ENCODE measurements at regions not wholly inside any gene's neighbourhood (a gene's known extent, or its start where the extent isn't known, plus 50 kb on each side); places are given as distances from the start of the nearest gene placed in this dataset.
"Not testable (repeated sequence)": the region's sequence is repeated elsewhere in the genome, so short reads cannot be mapped to it uniquely, and the experiment has no call there.

DNA sequence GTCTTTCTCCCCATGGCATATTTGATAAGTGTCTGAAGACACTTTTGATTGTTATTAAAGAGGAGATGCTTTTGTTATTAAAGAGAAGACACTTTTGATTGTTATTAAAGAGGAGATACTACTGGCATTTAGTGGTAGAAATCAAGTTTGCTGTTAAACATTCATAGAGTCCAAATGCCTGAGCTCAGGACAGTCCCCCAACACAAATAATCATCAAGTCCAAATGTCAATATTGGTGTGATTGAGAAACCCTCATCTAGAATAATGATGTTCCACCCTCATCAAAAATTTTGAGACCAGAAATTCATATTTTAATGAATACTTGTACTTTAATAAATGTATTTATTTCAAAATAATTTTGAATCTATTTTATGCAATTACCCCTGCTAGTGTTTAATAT lies 1412.9 kb upstream of the PCDH7 start:
- no peak overlapping the region for H3K4me3 ChIP-seq (ENCODE audit: low read depth, low read length)

DNA sequence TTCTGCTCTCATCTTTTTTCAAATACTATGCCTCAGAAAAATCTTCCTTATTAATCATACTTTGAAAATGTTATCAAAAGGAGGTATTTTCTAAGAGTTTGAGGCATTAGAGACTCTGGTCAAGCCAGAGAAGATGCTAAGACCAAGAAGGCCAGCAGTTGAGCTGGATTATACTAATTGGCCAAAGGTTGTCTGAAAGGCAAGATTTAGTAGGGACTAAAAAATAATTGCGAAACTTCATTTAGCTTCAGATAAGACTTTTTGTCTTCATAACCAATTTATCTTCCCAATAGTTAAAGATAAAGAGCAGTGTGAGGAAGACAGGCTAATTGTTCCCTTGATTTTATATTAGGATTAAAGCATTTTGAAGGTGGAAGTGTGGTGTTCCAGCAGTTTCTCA lies 1412.4 kb upstream of the PCDH7 start:
- no peak overlapping the region for H3K4me3 ChIP-seq (ENCODE audit: low read depth, low read length)

DNA sequence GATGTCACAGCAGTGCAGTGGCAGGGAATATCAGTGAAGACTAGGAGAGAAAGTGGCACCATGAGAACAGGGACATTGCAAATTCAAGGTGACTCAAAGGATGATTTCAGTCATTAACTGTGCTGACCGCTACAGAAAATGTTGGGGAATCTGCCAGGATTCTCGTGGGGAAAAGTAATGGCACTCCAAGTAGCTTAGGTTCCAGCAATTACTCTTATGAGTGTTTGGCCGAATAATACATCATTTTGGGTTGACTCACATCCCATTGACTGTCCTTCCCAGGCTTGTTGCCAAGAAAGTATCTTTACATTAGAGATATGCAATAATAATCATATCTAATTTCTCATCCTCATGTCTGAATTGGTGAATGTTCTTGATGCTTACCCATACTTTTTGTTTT lies 1411.1 kb upstream of the PCDH7 start:
- no peak overlapping the region for H3K4me3 ChIP-seq (ENCODE audit: low read depth, low read length)

DNA sequence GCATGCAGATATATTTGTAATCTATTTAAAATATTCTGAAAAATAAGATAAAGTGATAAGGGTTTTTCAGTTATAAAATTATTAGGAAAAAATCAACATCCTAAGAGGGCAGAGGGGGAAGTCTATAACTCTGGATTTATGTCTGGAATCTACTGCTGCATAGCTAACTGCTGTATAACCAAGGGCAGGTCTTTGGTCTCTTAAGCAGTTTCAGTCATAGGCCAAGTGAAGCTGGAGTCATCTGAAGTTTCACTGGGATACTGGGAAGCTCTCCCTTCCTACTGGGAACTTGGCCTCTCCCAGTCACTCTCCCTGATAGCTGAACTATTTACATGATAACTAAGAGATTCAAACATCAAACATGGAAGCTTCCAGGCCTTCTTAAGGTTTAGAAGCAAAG lies 1409.9 kb upstream of the PCDH7 start:
- no peak overlapping the region for H3K4me3 ChIP-seq (ENCODE audit: low read depth, low read length)

DNA sequence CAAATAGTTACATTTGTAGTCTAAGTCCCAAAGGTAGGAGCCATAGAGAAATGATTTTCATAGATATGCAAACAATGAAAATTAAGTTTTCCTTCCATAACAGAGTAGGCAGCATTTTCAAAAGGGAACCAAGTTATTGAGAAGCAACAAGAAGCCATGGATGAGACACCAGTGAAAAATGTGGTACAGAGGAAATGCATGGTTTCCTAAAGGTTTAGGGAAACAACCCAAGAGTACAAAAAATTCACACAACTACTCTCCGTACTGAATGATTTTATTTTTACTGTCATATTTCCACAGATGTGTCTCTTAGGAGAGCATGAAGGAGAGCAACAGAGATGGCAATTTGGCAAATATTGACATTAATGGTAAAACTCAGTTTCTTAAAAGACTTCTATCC lies 1408.9 kb upstream of the PCDH7 start:
- no peak overlapping the region for H3K4me3 ChIP-seq (ENCODE audit: low read depth, low read length)

DNA sequence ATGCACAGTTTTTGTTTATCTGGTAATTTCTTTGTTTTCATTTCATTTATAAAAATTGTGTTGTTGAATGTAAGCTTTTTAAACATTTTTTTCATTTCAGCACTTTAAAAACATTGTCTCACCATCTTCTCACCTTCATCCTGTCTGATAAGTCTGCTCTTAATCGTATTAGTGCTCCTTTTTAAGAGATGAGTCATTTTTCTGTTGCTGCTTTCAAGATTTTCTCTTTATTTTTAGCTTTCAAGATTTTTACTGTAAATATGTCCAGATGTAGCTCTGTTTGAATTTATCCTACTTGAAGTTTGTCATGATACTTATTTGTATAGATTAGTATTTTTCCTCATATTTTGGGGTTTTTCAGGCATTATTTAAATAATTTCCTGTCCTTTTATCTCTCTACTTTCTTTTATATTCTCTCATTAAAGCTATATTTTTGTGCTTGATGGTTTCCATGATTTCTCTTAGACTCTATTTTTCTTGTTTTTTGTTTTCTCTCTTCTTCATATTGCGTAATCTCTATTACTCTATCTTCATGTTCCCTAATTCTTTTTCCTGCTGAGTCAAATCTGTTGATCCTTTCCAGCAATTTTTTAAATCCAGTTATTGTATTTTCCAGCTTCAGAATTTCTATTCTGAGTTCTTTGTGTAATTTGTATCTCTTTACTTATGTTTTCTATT lies 1400.4 kb upstream of the PCDH7 start:
- no peak overlapping the region for H3K4me3 ChIP-seq (ENCODE audit: low read depth, low read length)

DNA sequence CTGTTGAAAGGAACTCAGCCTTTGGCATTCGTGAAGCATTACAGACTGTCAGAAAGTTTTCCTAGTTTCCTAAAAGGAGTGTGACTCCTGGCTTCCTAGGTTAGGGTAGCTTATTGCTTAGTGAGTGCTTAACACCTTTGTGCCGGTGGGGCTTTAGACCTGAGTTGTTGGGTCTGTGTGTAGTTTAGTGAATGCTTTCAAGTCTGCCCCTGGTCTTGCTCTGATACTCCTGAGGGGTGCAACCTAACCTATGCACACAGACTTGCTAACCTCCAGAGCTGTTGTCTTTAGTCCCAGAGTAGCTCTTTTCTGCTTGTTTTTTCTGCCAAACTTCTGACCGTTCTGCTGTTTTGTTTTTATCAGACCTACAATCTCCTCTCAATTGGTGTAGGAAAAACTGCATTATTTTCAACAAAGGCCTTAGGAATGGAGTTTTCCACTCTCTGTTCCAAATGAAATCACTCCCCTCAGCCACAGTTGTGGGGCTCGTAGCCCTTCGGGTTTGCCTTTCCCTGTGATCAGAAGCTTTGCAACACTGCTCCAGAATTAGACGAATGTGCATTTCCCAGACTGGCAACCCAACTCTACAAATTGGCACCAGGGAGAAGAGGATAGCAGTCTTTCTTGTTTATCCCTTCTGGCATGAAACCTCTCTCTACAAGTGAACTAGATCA lies 1399.1 kb upstream of the PCDH7 start:
- no peak overlapping the region for H3K4me3 ChIP-seq (ENCODE audit: low read depth, low read length)

DNA sequence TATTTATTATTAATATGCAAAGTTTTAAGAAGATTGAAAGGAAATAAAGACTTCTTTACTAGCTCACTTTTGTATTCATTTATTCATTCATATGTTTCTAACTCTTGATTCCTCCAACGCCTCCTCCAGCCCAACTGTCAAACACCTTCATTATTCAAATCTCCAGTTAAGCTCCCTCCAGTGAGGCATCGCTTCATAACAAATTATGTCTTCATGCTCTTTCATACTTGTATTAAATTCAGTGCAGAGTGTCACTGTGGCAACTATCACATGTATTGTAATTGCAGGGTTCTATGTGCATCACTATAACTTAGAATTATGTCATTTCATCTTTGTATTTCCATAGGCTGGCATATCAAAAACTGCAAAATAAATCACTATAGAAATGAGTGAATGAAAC lies 1394.2 kb upstream of the PCDH7 start:
- H3K4me3 ChIP-seq (ENCODE audit: low read depth, low read length), result no peak overlapping the region

DNA sequence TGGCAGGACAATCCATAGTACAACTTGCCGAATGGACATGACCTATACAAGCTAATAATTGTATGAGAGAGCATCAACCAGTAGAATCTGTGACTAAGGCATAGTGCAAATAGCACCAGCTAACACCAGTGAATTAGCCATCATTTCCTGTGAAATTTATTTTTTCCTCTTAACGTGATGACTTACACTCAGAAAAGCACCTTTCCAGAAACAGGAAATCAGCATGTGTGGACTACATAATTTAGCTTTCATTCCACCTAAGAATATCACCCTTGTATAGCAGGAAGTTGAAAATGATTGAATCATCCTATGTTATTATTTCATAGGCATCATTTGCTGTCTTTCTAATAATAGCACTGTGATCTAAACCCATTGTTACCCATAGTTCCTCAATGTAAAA lies 1393.4 kb upstream of the PCDH7 start:
- H3K4me3 ChIP-seq (ENCODE audit: low read depth, low read length), result no peak overlapping the region

DNA sequence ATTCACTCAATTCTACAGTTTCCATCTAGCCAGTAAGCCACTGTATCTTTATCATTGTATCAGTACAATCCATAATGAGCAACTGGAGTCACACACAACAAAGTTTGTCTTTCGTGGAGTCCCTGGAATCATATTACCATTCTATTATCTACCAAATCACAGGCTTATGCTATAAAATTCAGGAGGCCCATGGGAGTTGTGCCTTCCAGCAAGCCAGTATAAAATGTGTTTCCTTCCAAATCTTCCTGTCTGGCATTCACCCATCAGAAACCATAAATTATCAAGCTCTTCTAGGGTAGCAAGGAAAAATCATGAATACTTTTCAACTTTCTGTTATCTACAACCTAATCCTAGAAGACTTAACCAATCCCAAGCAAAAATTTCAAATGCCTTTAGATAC lies 1383.3 kb upstream of the PCDH7 start:
- no peak overlapping the region for H3K4me3 ChIP-seq (ENCODE audit: low read depth, low read length)

DNA sequence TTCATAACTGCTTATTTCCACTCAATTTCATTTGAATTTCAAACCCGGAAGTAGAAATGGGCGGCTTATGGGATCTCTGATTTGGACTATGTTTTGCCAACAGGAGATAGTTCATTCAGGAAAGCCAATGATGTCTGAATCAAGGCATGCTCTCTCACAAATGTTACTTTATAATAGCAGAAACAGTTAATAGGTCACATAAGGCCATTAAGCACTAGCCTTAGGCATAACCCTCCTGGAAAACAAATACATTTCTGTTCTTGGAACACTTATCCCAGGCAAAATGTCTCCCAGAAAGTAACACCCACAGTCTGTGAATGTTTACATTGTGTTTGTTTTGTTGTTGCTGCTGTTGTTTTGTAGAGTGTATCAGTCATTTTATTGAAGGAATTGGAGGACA lies 1347.2 kb upstream of the PCDH7 start:
- no peak overlapping the region for H3K4me3 ChIP-seq (ENCODE audit: low read depth, low read length)

DNA sequence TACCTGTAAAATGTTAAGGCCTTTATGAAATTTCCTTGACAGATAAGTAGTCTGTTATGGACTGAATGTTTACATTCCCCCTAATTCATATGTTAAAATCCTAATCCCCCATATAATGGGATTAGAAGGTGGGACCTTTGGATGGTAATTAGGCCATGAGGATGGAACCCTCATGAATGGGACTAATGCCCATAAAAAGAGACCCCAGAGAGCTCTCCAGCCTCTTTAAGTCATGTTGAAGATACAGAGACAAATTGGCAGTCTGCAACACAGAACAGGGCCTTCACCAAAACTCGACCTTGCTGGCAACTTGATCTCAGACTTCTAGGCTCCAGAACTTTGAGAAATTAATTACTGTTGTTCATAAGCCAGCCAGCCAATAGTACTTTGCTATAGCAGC lies 1344.5 kb upstream of the PCDH7 start:
- H3K4me3 ChIP-seq (ENCODE audit: low read depth, low read length), result no peak overlapping the region

DNA sequence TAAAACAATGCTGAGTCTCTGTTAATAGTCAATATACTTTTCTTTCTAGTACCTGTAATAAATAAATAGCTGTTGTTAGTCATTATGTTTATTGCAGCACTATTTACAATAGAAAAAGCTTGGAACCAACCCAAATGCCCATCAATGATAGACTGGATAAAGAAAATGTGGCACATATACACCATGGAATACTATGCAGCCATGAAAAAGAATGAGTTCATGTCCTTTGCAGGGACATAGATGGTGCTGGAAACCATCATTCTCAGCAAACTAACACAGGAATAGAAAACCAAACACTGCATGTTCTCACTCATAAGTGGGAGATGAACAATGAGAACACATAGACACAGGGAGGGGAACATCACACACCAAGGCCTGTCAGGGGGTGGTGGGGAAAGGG lies 1341.9 kb upstream of the PCDH7 start:
- H3K4me3 ChIP-seq (ENCODE audit: low read depth, low read length), result not testable (repeated sequence)

DNA sequence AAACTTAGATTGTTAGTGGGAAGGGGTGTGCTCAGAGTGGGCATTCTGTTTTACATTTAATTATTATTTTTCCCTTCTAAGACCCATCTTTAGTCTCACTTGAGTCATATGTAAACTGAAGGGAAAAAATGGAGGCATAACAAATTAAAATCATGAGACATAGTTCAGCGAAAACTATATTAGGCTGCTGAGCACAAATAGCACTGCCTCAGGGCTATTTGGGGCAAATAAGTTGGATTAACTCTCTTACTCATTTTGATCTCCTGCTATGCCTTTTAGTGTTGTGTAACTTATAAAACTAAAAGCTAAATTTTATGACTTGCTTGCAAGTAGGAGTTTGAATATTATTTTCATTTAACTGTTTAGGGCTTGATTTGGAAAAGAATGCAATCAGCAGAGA lies 1329.2 kb upstream of the PCDH7 start:
- H3K4me3 ChIP-seq (ENCODE audit: low read depth, low read length), result no peak overlapping the region

DNA sequence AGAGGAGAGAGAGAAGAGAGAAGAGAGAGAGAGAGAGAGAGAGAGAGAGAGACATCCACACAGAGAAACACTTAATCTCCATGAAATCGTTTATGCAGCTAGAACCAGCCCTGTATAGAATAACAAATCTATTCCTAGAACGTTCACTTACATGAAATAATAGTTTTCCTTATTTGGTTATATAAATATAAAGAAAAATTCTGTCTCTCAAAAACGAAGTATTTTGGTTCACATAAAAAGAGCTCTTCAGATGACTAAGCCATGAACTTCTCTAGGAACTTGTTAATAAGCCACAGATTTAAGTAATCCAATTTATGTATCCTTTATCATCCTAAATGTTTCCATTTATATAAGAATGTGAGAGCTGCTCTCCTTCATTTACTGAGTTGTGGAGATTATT lies 1315.1 kb upstream of the PCDH7 start:
- no peak overlapping the region for H3K4me3 ChIP-seq (ENCODE audit: low read depth, low read length)

DNA sequence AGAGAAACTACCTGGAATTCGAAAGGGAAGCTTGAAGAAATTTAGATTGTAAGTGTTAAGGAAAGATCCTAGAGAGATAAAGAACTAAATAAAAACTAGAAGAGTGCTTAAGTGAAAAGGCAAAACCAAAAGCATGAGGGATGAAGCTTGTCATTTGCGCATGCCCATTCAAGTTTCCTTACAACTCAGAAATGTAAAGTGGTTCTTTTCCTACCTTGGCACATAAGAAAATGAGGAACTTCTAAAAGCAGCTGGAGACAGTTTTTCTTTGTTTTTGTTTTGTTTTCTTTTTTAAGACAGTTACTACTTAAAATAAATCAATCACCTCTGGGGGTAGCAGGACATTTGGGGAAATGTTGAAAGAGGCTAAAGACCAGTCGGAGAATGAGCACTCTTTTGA lies 1304.4 kb upstream of the PCDH7 start:
- no peak overlapping the region for H3K4me3 ChIP-seq (ENCODE audit: low read depth, low read length)

DNA sequence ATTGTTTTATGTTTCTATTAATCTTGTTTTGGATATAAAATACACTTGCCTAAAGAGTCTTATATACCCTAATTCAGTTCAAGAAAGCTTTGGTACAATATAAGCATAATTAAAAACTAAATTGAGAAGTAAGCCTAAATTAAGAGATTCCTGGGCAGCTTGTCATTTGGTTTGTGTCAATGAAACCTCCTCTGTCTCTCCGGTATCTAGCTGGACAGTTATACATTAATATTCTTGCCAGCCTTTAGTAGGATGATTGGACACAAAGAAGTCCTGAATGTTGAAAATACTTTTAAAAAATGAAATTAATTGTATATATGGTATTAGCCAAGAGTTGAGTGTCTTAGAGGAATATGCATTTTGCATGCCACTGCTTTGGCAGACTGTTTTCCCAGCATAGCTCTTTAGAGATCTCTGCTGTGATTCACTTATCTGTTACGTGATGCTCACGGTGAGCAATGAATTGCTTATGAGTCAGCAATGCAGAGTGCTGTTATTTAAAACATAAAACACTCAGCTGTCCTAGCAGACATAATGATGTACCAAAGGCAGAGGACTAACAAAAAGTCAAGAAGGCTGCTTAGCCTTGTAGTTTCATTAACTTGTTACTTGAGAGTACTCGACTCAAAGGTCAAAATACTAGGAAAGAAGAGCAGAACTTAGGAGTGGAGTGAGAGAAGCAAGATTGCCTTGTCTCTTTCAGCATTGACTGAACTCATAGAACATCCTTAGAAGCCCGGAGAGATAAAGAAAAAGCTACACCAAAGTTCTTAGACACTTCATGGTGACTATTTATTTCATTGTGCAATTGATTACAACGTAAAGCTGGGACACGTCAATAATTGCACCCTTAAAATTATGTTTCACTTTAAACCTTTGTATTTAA lies 1296.1 kb upstream of the PCDH7 start:
- H3K4me3 ChIP-seq (ENCODE audit: low read depth, low read length), result no peak overlapping the region

DNA sequence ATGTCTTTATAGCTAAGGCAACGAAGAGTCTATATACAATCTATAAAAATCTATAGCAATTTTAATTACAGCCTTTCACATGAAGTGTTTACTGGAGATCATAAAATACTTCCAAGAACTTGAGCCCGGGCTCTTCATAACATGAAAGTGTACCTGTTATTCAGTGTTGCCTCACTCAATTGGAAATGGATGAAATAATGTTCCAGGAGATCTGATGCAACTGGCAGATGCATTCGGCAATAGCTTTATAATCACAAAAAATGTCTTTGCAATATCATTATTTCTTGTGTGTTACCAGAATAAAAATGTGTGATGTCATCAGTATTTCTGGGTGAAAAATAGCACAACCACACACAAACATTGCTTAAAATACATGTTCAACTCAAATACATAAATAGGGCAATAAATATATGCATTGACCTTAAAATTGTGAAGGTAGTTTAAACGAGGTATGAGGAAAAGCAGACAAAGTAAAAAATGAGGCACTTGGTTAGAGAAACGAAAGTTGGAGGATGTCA lies 1266.8 kb upstream of the PCDH7 start:
- no peak overlapping the region for H3K4me3 ChIP-seq (ENCODE audit: low read depth, low read length)

DNA sequence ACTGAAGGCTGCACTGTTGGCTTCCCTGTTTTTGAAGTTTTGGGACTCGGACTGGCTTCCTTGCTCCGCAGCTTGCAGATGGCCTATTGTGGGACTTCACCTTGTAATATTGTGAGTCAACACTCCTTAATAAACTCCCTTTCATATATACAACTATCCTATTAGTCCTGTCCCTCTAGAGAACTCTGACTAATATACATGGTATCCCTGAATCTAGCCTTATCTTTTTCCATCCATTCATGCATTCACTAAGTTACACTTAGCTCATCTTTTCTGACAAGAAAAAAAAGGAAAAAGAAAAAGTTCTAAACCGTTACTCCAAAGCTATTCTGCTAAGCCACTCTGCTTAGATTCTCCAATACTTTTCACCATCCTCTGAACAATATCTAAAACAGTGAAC lies 1260.2 kb upstream of the PCDH7 start:
- no peak overlapping the region for H3K4me3 ChIP-seq (ENCODE audit: low read depth, low read length)

DNA sequence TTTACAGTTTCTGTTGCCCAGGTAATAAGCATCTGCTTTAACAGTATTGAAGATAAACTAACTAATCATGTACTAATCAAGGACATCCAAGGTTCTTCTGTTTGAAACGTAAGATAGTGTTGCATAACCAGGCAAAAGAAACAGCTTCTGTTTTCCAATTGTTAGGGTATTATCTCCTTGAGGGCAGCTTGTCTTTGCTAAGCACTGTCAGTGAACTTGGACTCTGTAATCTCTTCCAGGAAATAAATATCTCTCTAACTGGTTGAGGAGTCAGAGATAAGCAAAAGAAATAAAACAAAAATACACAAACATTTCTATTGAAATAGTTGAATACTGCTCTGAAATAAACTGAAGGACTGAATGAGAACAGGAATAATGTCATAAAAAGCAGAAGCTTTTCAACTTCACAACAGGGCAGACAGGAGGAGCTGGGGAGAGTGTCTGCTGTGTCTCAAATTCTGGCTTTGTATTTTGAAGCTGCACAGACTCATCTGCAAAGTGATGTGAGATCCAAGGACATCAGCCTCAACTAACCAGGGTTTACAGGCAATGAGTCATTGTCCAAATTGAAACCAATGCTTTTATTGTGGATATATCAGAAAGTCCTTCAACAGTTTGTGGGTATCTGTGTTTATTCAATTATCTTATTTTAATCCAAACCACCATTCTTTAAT lies 1253.0 kb upstream of the PCDH7 start:
- no peak overlapping the region for H3K4me3 ChIP-seq (ENCODE audit: low read depth, low read length)
